Effector memory CD4-positive, alpha-beta T cell (primary cell): ENCODE measurements at regions not wholly inside any gene's neighbourhood (a gene's known extent, or its start where the extent isn't known, plus 50 kb on each side); places are given as distances from the start of the nearest gene placed in this dataset.

Experiments used
- DNase-seq, 3 donors: peaks; one replicate each; pipeline ENCODE4 v3.0.0-alpha.2; 2020
- H3K27ac ChIP-seq: 2 replicates; pipeline ENCODE4 v1.7.0; 2013; ENCODE audit warnings: mild to moderate bottlenecking, low read length, moderate library complexity; ENCODE audit not compliant: insufficient read depth, poor library complexity, severe bottlenecking
- H3K27me3 ChIP-seq: replicated peaks from 2 replicates; pipeline ENCODE4 v1.7.0; 2013; ENCODE audit warnings: mild to moderate bottlenecking, low read length; ENCODE audit not compliant: insufficient read depth, control insufficient read depth, poor library complexity, severe bottlenecking
- H3K36me3 ChIP-seq: 2 replicates; pipeline ENCODE4 v1.7.0; 2013; ENCODE audit warnings: mild to moderate bottlenecking, low read length, moderate library complexity; ENCODE audit not compliant: control insufficient read depth, insufficient read depth
- H3K4me1 ChIP-seq: 2 replicates; pipeline ENCODE4 v1.7.0; 2013; ENCODE audit warnings: low read length, mild to moderate bottlenecking; ENCODE audit not compliant: control insufficient read depth, insufficient read depth, poor library complexity, severe bottlenecking
- H3K4me3 ChIP-seq: 2 replicates; pipeline ENCODE4 v1.7.0; 2013; ENCODE audit warnings: low read length, low read depth, mild to moderate bottlenecking; ENCODE audit not compliant: insufficient read depth, poor library complexity, severe bottlenecking
- H3K9me3 ChIP-seq: 2 replicates; pipeline ENCODE4 v1.7.0; 2013; ENCODE audit warnings: mild to moderate bottlenecking, low read length, moderate library complexity; ENCODE audit not compliant: control insufficient read depth

- H3K27me3 ChIP-seq, result no peaks in the 10 kb centered on the region
- no peak overlapping the region for H3K27ac ChIP-seq
- H3K9me3 ChIP-seq, result no peaks in the 10 kb centered on the region
- no peaks in the 10 kb centered on the region for H3K4me1 ChIP-seq
- no peaks in the 10 kb centered on the region for H3K36me3 ChIP-seq
- no peak for DNase-seq
- H3K4me3 ChIP-seq, result no peak overlapping the region
Observed at GRCh38 chrY:19365321-19365720, 379.2 kb downstream of the KDM5D start.

- Histone ChIP-seq H3K4me3 (no peak overlapping the region), H3K27me3 (no peaks in the 10 kb centered on the region), H3K27ac (no peak overlapping the region), H3K4me1 (no peaks in the 10 kb centered on the region), H3K9me3 (no peaks in the 10 kb centered on the region), H3K36me3 (no peaks in the 10 kb centered on the region)
- no peak for DNase-seq
Observed at GRCh38 chrY:19357249-19357648, 387.3 kb downstream of the KDM5D start.

GRCh38 chrY:19356735-19357134 lies 387.8 kb downstream of the KDM5D start:
- DNase-seq, result no peak
- Histone ChIP-seq H3K4me3 (no peak overlapping the region), H3K36me3 (no peaks in the 10 kb centered on the region), H3K27me3 (no peaks in the 10 kb centered on the region), H3K4me1 (no peaks in the 10 kb centered on the region), H3K9me3 (no peaks in the 10 kb centered on the region), H3K27ac (no peak overlapping the region)

GRCh38 chrY:19354857-19355173 lies 389.7 kb downstream of the KDM5D start:
- no peaks in the 10 kb centered on the region for H3K36me3 ChIP-seq
- H3K27ac ChIP-seq, result no peak overlapping the region
- H3K27me3 ChIP-seq, result no peaks in the 10 kb centered on the region
- no peak for DNase-seq
- H3K4me3 ChIP-seq, result no peak overlapping the region
- H3K9me3 ChIP-seq, result no peaks in the 10 kb centered on the region
- no peaks in the 10 kb centered on the region for H3K4me1 ChIP-seq

- Histone ChIP-seq H3K27me3 (no peaks in the 10 kb centered on the region), H3K27ac (no peak overlapping the region), H3K4me1 (no peaks in the 10 kb centered on the region), H3K4me3 (no peak overlapping the region), H3K9me3 (no peaks in the 10 kb centered on the region), H3K36me3 (no peaks in the 10 kb centered on the region)
- no peak for DNase-seq
Observed at GRCh38 chrY:19354061-19354856, 390.3 kb downstream of the KDM5D start.

GRCh38 chrY:19351616-19352015 lies 392.9 kb downstream of the KDM5D start:
- Histone ChIP-seq H3K4me3 (no peak overlapping the region), H3K27ac (no peak overlapping the region), H3K4me1 (no peaks in the 10 kb centered on the region), H3K36me3 (no peaks in the 10 kb centered on the region), H3K9me3 (no peaks in the 10 kb centered on the region), H3K27me3 (no peaks in the 10 kb centered on the region)
- DNase-seq, result no peak

- Histone ChIP-seq H3K4me1 (no peaks in the 10 kb centered on the region), H3K9me3 (no peaks in the 10 kb centered on the region), H3K4me3 (no peak overlapping the region), H3K36me3 (no peaks in the 10 kb centered on the region), H3K27ac (no peak overlapping the region), H3K27me3 (no peaks in the 10 kb centered on the region)
- no peak for DNase-seq
Observed at GRCh38 chrY:19321701-19322100, 422.8 kb downstream of the KDM5D start.

GRCh38 chrY:19319135-19319534 lies 425.4 kb downstream of the KDM5D start:
- H3K27ac ChIP-seq, result no peak overlapping the region
- H3K4me1 ChIP-seq, result no peaks in the 10 kb centered on the region
- no peaks in the 10 kb centered on the region for H3K9me3 ChIP-seq
- no peak overlapping the region for H3K4me3 ChIP-seq
- H3K27me3 ChIP-seq, result no peaks in the 10 kb centered on the region
- no peak for DNase-seq
- no peaks in the 10 kb centered on the region for H3K36me3 ChIP-seq

GRCh38 chrY:19317271-19317987 lies 427.1 kb downstream of the KDM5D start:
- Histone ChIP-seq H3K36me3 (no peaks in the 10 kb centered on the region), H3K4me1 (no peaks in the 10 kb centered on the region), H3K27ac (no peak overlapping the region), H3K27me3 (no peaks in the 10 kb centered on the region), H3K9me3 (no peaks in the 10 kb centered on the region), H3K4me3 (no peak overlapping the region)
- no peak for DNase-seq

- DNase-seq, result no peak
- H3K27ac ChIP-seq, result no peak overlapping the region
- no peak overlapping the region for H3K4me3 ChIP-seq
- H3K9me3 ChIP-seq, result no peaks in the 10 kb centered on the region
- H3K36me3 ChIP-seq, result no peaks in the 10 kb centered on the region
- H3K27me3 ChIP-seq, result no peaks in the 10 kb centered on the region
- no peaks in the 10 kb centered on the region for H3K4me1 ChIP-seq
Observed at GRCh38 chrY:19307627-19308026, 436.9 kb downstream of the KDM5D start.
